Heart left ventricle (tissue), 13 donors: ENCODE measurements at regions not wholly inside any gene's neighbourhood (a gene's known extent, or its start where the extent isn't known, plus 50 kb on each side); places are given as distances from the start of the nearest gene placed in this dataset.

Source experiments
- POLR2A ChIP-seq, 2 donors: fragments of 450-650 bp; IDR thresholded peaks; one replicate each; pipeline ENCODE4 v1.6.1; 2017; ENCODE audit warnings: antibody characterized with exemption in 2 of 2, mild to moderate bottlenecking in 2 of 2, moderate library complexity in 2 of 2
- TF ChIP-seq, protein P1 (sequence below), 12 donors: fragments of 200-600 bp; sonication (generic) in 4 of 12; IDR thresholded peaks; one replicate each; pipeline versions ENCODE4 v1.5.0 to v1.8.0; 2018 to 2022; ENCODE audit warnings: antibody characterized with exemption in 12 of 12, mild to moderate bottlenecking in 5 of 12
- donor health status: ischemic (EF 13 %, LVEDD 7.1; RV severe dilation, severe dysfunction).
- donor health status: DM: no; HTN: yes; CAD: no.
- donor health status: DM: no; HTN: no; CAD: no.
- donor health status: ischemic (EF 25% LVEDD 6.9; RV normal size, moderate dysfunction).
- donor health status: ischemic (EF 25% LVEDD 5.7; RV mildly dilated, moderate dysfunction).
- donor health status: ischemic (EF 35%, LVEDD 5.7; RV mildly dilated, moderate dysfunction).
- donor health status: nonischemic (EF 11% LVEDD 7.7; RV severe dilation, severe dysfunction).
- donor health status: DM: yes; HTN: yes; CAD: no.
- donor health status: PGD.
- donor health status: ischemic (EF 29% LVEDD 5.4; RV normal size, mild dysfunction).
- donor health status: nonischemic (EF 23%, LVEDD 6.1; RV moderate dilation, normal function).

DNA sequence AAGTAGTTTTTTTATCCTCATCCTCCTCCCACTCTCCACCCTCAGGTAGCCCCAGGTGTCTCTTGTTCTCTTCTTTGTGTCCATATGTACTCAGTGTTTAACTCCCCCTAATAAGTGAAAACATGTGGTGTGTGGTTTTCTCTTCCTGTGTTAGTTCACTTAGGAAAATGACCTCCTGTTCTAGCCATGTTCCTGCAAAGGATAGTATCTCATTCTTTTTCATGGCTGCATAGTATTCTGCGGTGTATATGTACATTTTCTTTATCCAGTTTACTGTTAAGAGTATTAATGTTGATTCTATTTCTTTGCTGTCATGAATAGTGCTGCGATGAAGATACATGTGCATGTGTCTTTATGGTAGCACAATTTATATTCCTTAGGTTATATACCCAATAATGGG is 68.4 kb upstream of the RANBP3L start:
- no peak for TF ChIP-seq POLR2A (IDR thresholded peaks at IDR 0.05)
- TF ChIP-seq, protein P1, sequence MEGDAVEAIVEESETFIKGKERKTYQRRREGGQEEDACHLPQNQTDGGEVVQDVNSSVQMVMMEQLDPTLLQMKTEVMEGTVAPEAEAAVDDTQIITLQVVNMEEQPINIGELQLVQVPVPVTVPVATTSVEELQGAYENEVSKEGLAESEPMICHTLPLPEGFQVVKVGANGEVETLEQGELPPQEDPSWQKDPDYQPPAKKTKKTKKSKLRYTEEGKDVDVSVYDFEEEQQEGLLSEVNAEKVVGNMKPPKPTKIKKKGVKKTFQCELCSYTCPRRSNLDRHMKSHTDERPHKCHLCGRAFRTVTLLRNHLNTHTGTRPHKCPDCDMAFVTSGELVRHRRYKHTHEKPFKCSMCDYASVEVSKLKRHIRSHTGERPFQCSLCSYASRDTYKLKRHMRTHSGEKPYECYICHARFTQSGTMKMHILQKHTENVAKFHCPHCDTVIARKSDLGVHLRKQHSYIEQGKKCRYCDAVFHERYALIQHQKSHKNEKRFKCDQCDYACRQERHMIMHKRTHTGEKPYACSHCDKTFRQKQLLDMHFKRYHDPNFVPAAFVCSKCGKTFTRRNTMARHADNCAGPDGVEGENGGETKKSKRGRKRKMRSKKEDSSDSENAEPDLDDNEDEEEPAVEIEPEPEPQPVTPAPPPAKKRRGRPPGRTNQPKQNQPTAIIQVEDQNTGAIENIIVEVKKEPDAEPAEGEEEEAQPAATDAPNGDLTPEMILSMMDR (IDR thresholded peaks at IDR 0.05) = no peak
